GM12874 (cell line): ENCODE measurements at regions not wholly inside any gene's neighbourhood (a gene's known extent, or its start where the extent isn't known, plus 50 kb on each side); places are given as distances from the start of the nearest gene placed in this dataset.

ENCODE experiments used
- CTCF ChIP-seq: IDR thresholded peaks from 2 replicates; pipeline ENCODE4 v1.5.1; 2011; ENCODE audit warnings: low read depth, mild to moderate bottlenecking, control low read depth, low read length, moderate library complexity; ENCODE audit not compliant: insufficient read depth

DNA sequence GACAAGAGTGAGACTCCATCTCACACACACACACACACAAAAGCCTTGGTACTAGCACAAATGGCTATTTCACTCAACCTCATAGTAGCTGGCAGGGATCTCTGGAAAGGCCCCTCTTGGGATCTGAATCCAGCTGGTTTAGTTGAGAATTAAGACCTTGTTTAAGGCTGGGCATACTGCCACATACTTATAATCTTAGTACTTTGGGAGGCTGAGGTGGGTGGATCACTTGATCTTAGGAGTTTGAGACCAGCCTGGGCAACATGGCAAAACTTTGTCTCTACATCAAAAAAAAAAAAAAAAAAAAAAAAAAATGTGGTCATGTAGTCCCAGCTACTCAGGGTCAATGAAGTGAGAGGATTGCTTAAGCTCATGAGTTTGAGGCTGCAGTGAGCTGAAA is 628.3 kb downstream of the MMUT start:
- TF ChIP-seq CTCF: no peak

GRCh38 chr6:48833916-48834315 is 629.1 kb downstream of the MMUT start:
- no peak for TF ChIP-seq CTCF

GRCh38 chr6:48826901-48827701 is 636.0 kb downstream of the MMUT start:
- no peak for TF ChIP-seq CTCF

- no peak for TF ChIP-seq CTCF
These were observed 636.9 kb downstream of the MMUT start for GRCh38 chr6:48826152-48826515.

DNA sequence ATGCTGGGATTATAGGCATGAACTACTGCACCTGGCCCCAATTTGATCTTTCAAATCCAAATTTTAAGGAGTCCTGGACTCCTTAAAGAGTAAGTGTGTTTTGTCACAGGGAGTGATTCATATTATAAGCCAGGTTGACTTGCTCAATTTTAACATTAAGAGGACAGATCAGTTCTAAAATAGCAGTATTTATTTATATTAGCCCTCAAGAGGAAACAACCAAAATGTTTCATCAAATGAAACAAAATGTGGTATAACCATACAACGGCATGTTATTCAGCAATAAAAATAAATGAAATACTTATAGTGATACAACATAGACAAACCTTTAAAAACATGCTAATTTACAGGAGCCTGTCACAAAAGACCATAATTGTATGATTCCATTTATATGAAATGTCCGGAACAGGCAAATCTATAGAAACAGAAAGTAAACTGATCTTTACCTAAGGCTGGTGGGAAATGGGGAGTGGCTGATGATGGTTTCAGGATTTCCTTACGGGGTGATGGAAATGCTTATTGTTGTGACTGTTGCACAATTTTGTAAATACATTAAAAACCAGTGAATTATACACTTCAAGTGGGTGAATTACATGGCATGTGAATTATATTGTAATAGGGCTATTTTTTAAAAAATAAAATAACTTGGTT is 637.4 kb downstream of the MMUT start:
- TF ChIP-seq CTCF: no peak

- TF ChIP-seq CTCF: no peak
These were observed 645.0 kb downstream of the MMUT start for GRCh38 chr6:48818052-48818412.

GRCh38 chr6:48817333-48818051 is 645.6 kb downstream of the MMUT start:
- no peak for TF ChIP-seq CTCF
